ENCODE measurements at regions not wholly inside any gene's neighbourhood (a gene's known extent, or its start where the extent isn't known, plus 50 kb on each side); places are given as distances from the start of the nearest gene placed in this dataset.

GRCh38 chr3:124498891-124499290, 231.4 kb upstream of the UMPS start:
- TF ChIP-seq CTCF (IDR thresholded peaks at IDR 0.05) (no peak), EP300 (IDR thresholded peaks at IDR 0.05) (no peak)
